DND-41 (cell line): ENCODE measurements at regions not wholly inside any gene's neighbourhood (a gene's known extent, or its start where the extent isn't known, plus 50 kb on each side); places are given as distances from the start of the nearest gene placed in this dataset.

Experiments used
- ATAC-seq: fragments of 200-7000 bp; cut with Tn5 transposase; 3 replicates; pipeline ENCODE4 v1.9.1; 2021; ENCODE audit warnings: low read depth; ENCODE audit not compliant: insufficient read depth
- DNase-seq: peaks from one replicate; pipeline ENCODE4 v3.0.0-alpha.2; 2020
- H2AFZ ChIP-seq: 2 replicates; pipeline ENCODE4 v1.6.0; 2012; ENCODE audit warnings: low read depth, low read length
- H3K27ac ChIP-seq: 2 replicates; pipeline ENCODE4 v1.5.1; 2012; ENCODE audit warnings: low read length, inconsistent platforms
- H3K27me3 ChIP-seq: fragments of 200-600 bp; sonication (generic); 2 replicates; pipeline ENCODE4 v1.6.0; 2012; ENCODE audit warnings: low read length, mild to moderate bottlenecking, inconsistent platforms; ENCODE audit not compliant: insufficient read depth, poor library complexity
- H3K36me3 ChIP-seq: 2 replicates; pipeline ENCODE4 v1.5.1; 2012; ENCODE audit warnings: low read length, inconsistent platforms; ENCODE audit not compliant: insufficient read depth
- H3K4me1 ChIP-seq: 2 replicates; pipeline ENCODE4 v1.5.1; 2012; ENCODE audit warnings: mild to moderate bottlenecking, low read length; ENCODE audit not compliant: insufficient read depth
- H3K4me2 ChIP-seq: 2 replicates; pipeline ENCODE4 v1.6.0; 2012; ENCODE audit warnings: mild to moderate bottlenecking, moderate library complexity, low read length, inconsistent platforms; ENCODE audit not compliant: insufficient read depth
- H3K4me3 ChIP-seq, 2 experiments: fragments of 200-600 bp in 1 of 2; shearing (Covaris generic) in 1 of 2; 2 replicates each; pipeline ENCODE4 v1.5.1; 2012 to 2016; ENCODE audit warnings: inconsistent platforms in 2 of 2, low read length in 2 of 2, mild to moderate bottlenecking in 2 of 2, low read depth in 1 of 2, moderate library complexity in 1 of 2
- H3K79me2 ChIP-seq: 2 replicates; pipeline ENCODE4 v1.6.0; 2012; ENCODE audit warnings: low read length, inconsistent platforms; ENCODE audit not compliant: insufficient read depth
- H3K9ac ChIP-seq: 2 replicates; pipeline ENCODE4 v1.6.0; 2012; ENCODE audit warnings: low read depth, mild to moderate bottlenecking, inconsistent platforms, low read length, moderate library complexity
- H3K9me3 ChIP-seq: 2 replicates; pipeline ENCODE4 v1.5.1; 2012; ENCODE audit warnings: low read length, moderate library complexity, mild to moderate bottlenecking, inconsistent platforms; ENCODE audit not compliant: insufficient read depth, severe bottlenecking
- H4K20me1 ChIP-seq: 2 replicates; pipeline ENCODE4 v1.6.0; 2012; ENCODE audit warnings: low read length; ENCODE audit not compliant: insufficient read depth
- CTCF ChIP-seq: IDR thresholded peaks from 2 replicates; pipeline ENCODE4 v1.5.1; 2012; ENCODE audit warnings: borderline replicate concordance, low read length, moderate library complexity, mild to moderate bottlenecking; ENCODE audit not compliant: poor library complexity, severe bottlenecking; ENCODE audit errors: extremely low read depth
- EZH2 ChIP-seq: IDR thresholded peaks from 3 replicates; pipeline ENCODE4 v1.6.1; 2012; ENCODE audit warnings: borderline replicate concordance, low read depth, mild to moderate bottlenecking, moderate library complexity, low read length, inconsistent platforms; ENCODE audit not compliant: severe bottlenecking

DNA sequence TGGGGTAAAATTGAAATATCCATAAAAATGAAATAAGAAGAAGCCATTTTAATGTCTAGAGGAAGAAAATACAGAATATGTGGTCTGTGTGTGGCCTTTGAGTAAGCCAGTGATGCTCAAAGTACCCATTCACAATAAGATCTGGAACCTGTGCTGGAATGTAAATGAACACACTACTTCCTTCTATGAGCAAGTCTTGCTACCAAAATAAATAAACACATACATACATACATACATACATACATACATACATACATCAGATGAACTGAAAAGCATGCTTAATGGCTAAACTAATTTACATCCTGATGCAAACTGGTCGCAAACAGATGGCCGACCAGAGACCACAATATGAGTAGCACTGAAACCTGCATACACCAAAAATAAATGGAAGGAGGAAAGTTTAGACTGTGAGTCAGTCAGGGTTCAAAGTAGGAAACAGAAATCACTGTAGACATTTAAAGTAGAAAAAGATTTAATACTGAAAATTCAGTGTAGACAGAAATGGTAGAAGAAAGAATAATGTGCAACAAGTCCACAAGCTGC lies 317.6 kb downstream of the CAAP1 start:
- Histone ChIP-seq H3K4me3 (no peak overlapping the region), H3K27ac (no peak overlapping the region), H3K36me3 (no peaks in the 10 kb centered on the region), H3K27me3 (no peaks in the 10 kb centered on the region), H4K20me1 (no peaks in the 10 kb centered on the region), H3K4me2 (no peak overlapping the region), H3K9ac (no peak overlapping the region), H3K4me1 (no peaks in the 10 kb centered on the region), H2AFZ (no peak overlapping the region), H3K79me2 (no peaks in the 10 kb centered on the region), H3K9me3 (no peaks in the 10 kb centered on the region)
- DNase-seq (no peak), ATAC-seq (no peak)
- TF ChIP-seq CTCF (no peak), EZH2 (no peak)

- no peak for DNase-seq
Measured at GRCh38 chr9:26574256-26574655, 318.3 kb downstream of the CAAP1 start.

DNA sequence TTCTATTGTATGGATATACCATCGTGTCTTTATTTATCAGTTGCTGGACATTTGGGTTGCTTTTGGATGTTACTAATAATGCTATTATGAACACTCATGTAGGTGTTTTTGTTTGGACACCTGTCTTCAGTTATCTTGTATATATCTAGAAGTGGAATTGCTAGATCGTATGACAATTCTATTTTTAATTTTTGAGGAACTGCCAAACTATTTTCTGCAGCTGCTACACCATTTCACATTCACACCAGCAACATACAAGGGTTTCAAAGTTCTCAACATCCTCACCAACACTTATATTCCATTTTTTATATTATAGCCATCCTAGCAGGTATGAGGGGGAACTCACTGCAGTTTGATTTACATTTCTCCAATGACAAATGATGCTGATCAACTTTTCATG lies 324.6 kb downstream of the CAAP1 start:
- no peak overlapping the region for H3K4me3 ChIP-seq
- H4K20me1 ChIP-seq, result no peaks in the 10 kb centered on the region
- H3K9me3 ChIP-seq, result no peaks in the 10 kb centered on the region
- DNase-seq, result no peak
- H3K27ac ChIP-seq, result no peak overlapping the region
- no peak overlapping the region for H2AFZ ChIP-seq
- H3K4me1 ChIP-seq, result no peaks in the 10 kb centered on the region
- no peak overlapping the region for H3K4me2 ChIP-seq
- no peak overlapping the region for H3K9ac ChIP-seq
- no peak for ATAC-seq
- no peaks in the 10 kb centered on the region for H3K79me2 ChIP-seq
- TF ChIP-seq EZH2 (no peak), CTCF (no peak)
- no peaks in the 10 kb centered on the region for H3K36me3 ChIP-seq
- no peaks in the 10 kb centered on the region for H3K27me3 ChIP-seq

More at GRCh38 chr9:26574256-26574655, 318.3 kb downstream of the CAAP1 start:
- Histone ChIP-seq H3K9me3 (no peaks in the 10 kb centered on the region), H3K4me3 (no peak overlapping the region), H2AFZ (no peak overlapping the region), H3K4me2 (no peak overlapping the region), H3K36me3 (no peaks in the 10 kb centered on the region), H3K27me3 (no peaks in the 10 kb centered on the region), H3K4me1 (no peaks in the 10 kb centered on the region), H3K79me2 (no peaks in the 10 kb centered on the region), H4K20me1 (no peaks in the 10 kb centered on the region), H3K9ac (no peak overlapping the region), H3K27ac (no peak overlapping the region)
- no peak for ATAC-seq
- TF ChIP-seq CTCF, result no peak
- no peak for TF ChIP-seq EZH2

DNA sequence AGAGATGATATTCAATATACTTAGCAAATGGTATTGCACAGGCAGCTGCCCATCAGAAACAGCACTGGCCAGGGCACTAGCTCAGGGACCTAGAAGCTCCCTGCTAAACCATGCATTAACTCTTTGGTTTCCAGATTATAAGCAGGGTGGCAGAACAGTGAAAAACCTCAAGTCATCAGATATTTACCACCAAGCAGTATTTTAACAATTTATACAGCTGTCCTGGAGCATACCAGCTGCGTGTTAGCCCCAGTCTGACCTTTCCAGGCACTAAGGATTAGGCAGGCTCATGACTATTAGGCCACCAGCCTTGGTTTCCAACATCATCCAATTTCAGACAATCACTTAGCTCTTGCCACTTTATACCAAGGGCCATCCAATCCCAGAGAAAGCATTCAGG lies 326.5 kb downstream of the CAAP1 start:
- no peak for TF ChIP-seq CTCF
- no peak for TF ChIP-seq EZH2
- H2AFZ ChIP-seq, result no peak overlapping the region
- H3K9ac ChIP-seq, result no peak overlapping the region
- no peaks in the 10 kb centered on the region for H3K4me1 ChIP-seq
- H3K79me2 ChIP-seq, result no peaks in the 10 kb centered on the region
- no peak overlapping the region for H3K4me3 ChIP-seq
- DNase-seq (no peak), ATAC-seq (no peak)
- no peaks in the 10 kb centered on the region for H3K9me3 ChIP-seq
- no peak overlapping the region for H3K4me2 ChIP-seq
- no peak overlapping the region for H3K27ac ChIP-seq
- no peaks in the 10 kb centered on the region for H3K27me3 ChIP-seq
- H3K36me3 ChIP-seq, result no peaks in the 10 kb centered on the region
- no peaks in the 10 kb centered on the region for H4K20me1 ChIP-seq
